Panc1 (cell line): ENCODE measurements at regions not wholly inside any gene's neighbourhood (a gene's known extent, or its start where the extent isn't known, plus 50 kb on each side); places are given as distances from the start of the nearest gene placed in this dataset.
"Not testable (repeated sequence)": the region's sequence is repeated elsewhere in the genome, so short reads cannot be mapped to it uniquely, and the experiment has no call there.

Source experiments
- ATAC-seq: fragments of 200-7000 bp; cut with Tn5 transposase; 2 replicates; pipeline ENCODE4 v1.9.1; 2020; ENCODE audit warnings: mild to moderate bottlenecking, moderate library complexity
- BruUV-seq: library from RNA; stranded (reverse); fragments of 400-500 nt; replicated peaks from 2 replicates; lab custom pipeline; 2021; lab: Mats Ljungman, UMichigan
- CTCF ChIA-PET: fragments of 300-600 bp; sonication (Branson Sonifier 250); formaldehyde crosslinking; loops from one replicate; lab custom pipeline; 2022; ENCODE audit warnings: antibody characterized with exemption; lab: Charles Lee
- POLR2A ChIA-PET: fragments of 300-600 bp; sonication (Branson Sonifier 250); formaldehyde crosslinking; loops from one replicate; lab custom pipeline; 2022; ENCODE audit warnings: antibody characterized with exemption; lab: Charles Lee
- DNase-seq: peaks from one replicate; pipeline ENCODE4 v3.0.0-alpha.2; 2010; ENCODE audit warnings: low read depth, low spot score
- H3K27ac ChIP-seq: 2 replicates; pipeline ENCODE4 v1.5.1; 2011; ENCODE audit warnings: mild to moderate bottlenecking, low read length, inconsistent platforms
- H3K27me3 ChIP-seq: fragments of 200-500 bp; sonication (Bioruptor generic); 2 replicates; pipeline ENCODE4 v1.6.0; 2014; ENCODE audit warnings: low read length, inconsistent platforms; ENCODE audit not compliant: control insufficient read depth, insufficient read depth
- H3K36me3 ChIP-seq: fragments of 200-500 bp; sonication (Bioruptor generic); 2 replicates; pipeline ENCODE4 v1.5.1; 2014; ENCODE audit warnings: inconsistent platforms, mild to moderate bottlenecking, low read length, moderate library complexity; ENCODE audit not compliant: control insufficient read depth, insufficient read depth
- H3K4me1 ChIP-seq: 2 replicates; pipeline ENCODE4 v1.5.1; 2011; ENCODE audit warnings: inconsistent platforms, mild to moderate bottlenecking, low read length, moderate library complexity; ENCODE audit not compliant: control insufficient read depth, insufficient read depth
- H3K4me3 ChIP-seq, 2 experiments: 2 replicates each; pipeline ENCODE4 v1.5.1; 2011 to 2012; ENCODE audit warnings: low read depth in 2 of 2, low read length in 2 of 2, mild to moderate bottlenecking in 2 of 2, inconsistent platforms in 1 of 2, moderate library complexity in 1 of 2
- H3K9me3 ChIP-seq: fragments of 200-500 bp; sonication (Bioruptor generic); 2 replicates; pipeline ENCODE4 v1.5.1; 2014; ENCODE audit warnings: low read depth, mild to moderate bottlenecking, inconsistent platforms, low read length, moderate library complexity; ENCODE audit not compliant: control insufficient read depth, insufficient read depth
- POLR2AphosphoS5 ChIP-seq: IDR thresholded peaks from 2 replicates; pipeline ENCODE4 v1.6.1; 2012; ENCODE audit warnings: mild to moderate bottlenecking, low read depth, low read length, moderate library complexity
- REST ChIP-seq, 2 experiments: IDR thresholded peaks; 2 replicates each; pipeline ENCODE4 v1.6.1; 2011 to 2012; ENCODE audit warnings: low read depth in 2 of 2, control low read depth in 1 of 2, low read length in 1 of 2, mild to moderate bottlenecking in 1 of 2, moderate library complexity in 1 of 2; ENCODE audit not compliant: insufficient read depth in 1 of 2
- SIN3A ChIP-seq: IDR thresholded peaks from 2 replicates; pipeline ENCODE4 v1.6.1; 2012; ENCODE audit warnings: low read depth, mild to moderate bottlenecking, low read length, moderate library complexity, borderline replicate concordance; ENCODE audit not compliant: insufficient read depth
- TCF7L2 ChIP-seq: IDR thresholded peaks from 2 replicates; pipeline ENCODE4 v1.6.1; 2011; ENCODE audit warnings: mild to moderate bottlenecking, low read depth, low read length, inconsistent platforms
- in situ Hi-C: cut with HindIII; loops from 2 replicates; pipeline ENCODE4 v1.10.0; 2016; ENCODE audit warnings: low sequenced_read_pairs, low pct_unique_long_range_greater_than_20kb
- intact Hi-C: fragments of 100-400 bp; cut with micrococcal nuclease; formaldehyde crosslinking; loops from one replicate; pipeline ENCODE4 v1.10.0; 2022; ENCODE audit not compliant: unreplicated experiment
- TF ChIP-seq, protein P1 (sequence below): fragments of 450-650 bp; IDR thresholded peaks from 2 replicates; pipeline ENCODE4 v1.5.1; 2017; ENCODE audit warnings: mild to moderate bottlenecking

DNA sequence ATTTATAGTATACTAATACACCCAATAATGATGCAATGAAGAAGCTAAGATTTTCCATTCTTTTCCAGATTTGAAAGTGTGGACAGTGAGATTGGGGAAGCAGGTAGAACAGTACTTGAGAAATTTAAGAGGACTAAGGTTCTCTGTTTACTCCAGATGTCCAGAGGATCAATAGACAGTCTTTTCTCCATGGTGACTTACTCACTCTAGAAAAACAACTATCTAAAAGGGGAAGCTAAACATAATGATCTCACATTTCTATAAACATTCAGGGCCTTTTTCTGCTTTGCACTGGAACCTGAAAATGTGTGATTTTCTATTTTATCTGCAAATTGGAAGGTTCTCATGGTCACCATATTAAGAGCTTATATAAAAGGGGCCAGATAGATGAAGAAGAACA lies 93.9 kb upstream of the ZBTB18 start:
- no TSS peak for BruUV-seq
- CTCF ChIA-PET, result no interaction called here
- Histone ChIP-seq H3K9me3 (no peaks in the 10 kb centered on the region), H3K4me1 (no peaks in the 10 kb centered on the region), H3K4me3 (no peak overlapping the region), H3K27me3 (peaks cover 10% of the 10 kb centered on the region; the same call in 1 of the 2 replicates), H3K27ac (no peak overlapping the region), H3K36me3 (no peaks in the 10 kb centered on the region)
- in situ Hi-C loops (no loop called here), intact Hi-C loops (no loop called here)
- ATAC-seq (no peak), DNase-seq (no peak)
- POLR2A ChIA-PET, result no interaction called here
- TF ChIP-seq, protein P1, sequence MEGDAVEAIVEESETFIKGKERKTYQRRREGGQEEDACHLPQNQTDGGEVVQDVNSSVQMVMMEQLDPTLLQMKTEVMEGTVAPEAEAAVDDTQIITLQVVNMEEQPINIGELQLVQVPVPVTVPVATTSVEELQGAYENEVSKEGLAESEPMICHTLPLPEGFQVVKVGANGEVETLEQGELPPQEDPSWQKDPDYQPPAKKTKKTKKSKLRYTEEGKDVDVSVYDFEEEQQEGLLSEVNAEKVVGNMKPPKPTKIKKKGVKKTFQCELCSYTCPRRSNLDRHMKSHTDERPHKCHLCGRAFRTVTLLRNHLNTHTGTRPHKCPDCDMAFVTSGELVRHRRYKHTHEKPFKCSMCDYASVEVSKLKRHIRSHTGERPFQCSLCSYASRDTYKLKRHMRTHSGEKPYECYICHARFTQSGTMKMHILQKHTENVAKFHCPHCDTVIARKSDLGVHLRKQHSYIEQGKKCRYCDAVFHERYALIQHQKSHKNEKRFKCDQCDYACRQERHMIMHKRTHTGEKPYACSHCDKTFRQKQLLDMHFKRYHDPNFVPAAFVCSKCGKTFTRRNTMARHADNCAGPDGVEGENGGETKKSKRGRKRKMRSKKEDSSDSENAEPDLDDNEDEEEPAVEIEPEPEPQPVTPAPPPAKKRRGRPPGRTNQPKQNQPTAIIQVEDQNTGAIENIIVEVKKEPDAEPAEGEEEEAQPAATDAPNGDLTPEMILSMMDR, result no peak
- no peak for TF ChIP-seq TCF7L2
- TF ChIP-seq REST (IDR thresholded peaks at IDR 0.05; ENCODE audit: insufficient read depth in 1 of 2, low read depth in 2 of 2, low read length in 1 of 2), result no peak
- no peak for TF ChIP-seq SIN3A
- TF ChIP-seq POLR2AphosphoS5, result no peak

- in situ Hi-C loops (no loop called here), intact Hi-C loops (no loop called here)
- Histone ChIP-seq H3K9me3 (no peaks in the 10 kb centered on the region), H3K4me1 (no peaks in the 10 kb centered on the region), H3K27me3 (peaks cover 10% of the 10 kb centered on the region; the same call in 1 of the 2 replicates), H3K4me3 (no peak overlapping the region), H3K36me3 (no peaks in the 10 kb centered on the region), H3K27ac (no peak overlapping the region)
- POLR2A ChIA-PET, result no interaction called here
- no TSS peak for BruUV-seq
- ATAC-seq (no peak), DNase-seq (no peak)
- CTCF ChIA-PET, result no interaction called here
- TF ChIP-seq SIN3A (no peak), REST (IDR thresholded peaks at IDR 0.05; ENCODE audit: insufficient read depth in 1 of 2, low read depth in 2 of 2, low read length in 1 of 2) (no peak), POLR2AphosphoS5 (no peak), TCF7L2 (no peak)
- TF ChIP-seq, protein P1, result no peak
Measured at GRCh38 chr1:243956450-243956849, 94.6 kb upstream of the ZBTB18 start.

GRCh38 chr1:243951207-243951606 lies 99.9 kb upstream of the ZBTB18 start:
- H3K36me3 ChIP-seq, intact Hi-C loops, CTCF ChIA-PET, H3K27me3 ChIP-seq, in situ Hi-C loops, BruUV-seq, H3K4me3 ChIP-seq, POLR2A ChIA-PET, H3K9me3 ChIP-seq, H3K27ac ChIP-seq, ATAC-seq, DNase-seq, H3K4me1 ChIP-seq: not testable (repeated sequence)
